ENCODE measurements at regions not wholly inside any gene's neighbourhood (a gene's known extent, or its start where the extent isn't known, plus 50 kb on each side); places are given as distances from the start of the nearest gene placed in this dataset.

- ATAC-seq (no peak), DNase-seq (no peak)
- H3K4me1 Mint-ChIP-seq: no peaks in the 10 kb centered on the region
- H3K27ac Mint-ChIP-seq: no peak overlapping the region
- H3K4me3 Mint-ChIP-seq: no peak overlapping the region
- peaks cover 10 to 13% of the 10 kb centered on the region in 2 donors for H3K9me3 Mint-ChIP-seq
- H3K27me3 Mint-ChIP-seq: no peaks in the 10 kb centered on the region
Observed at GRCh38 chr2:78538322-78538721, 487.2 kb upstream of the REG3G start.

- no peaks in the 10 kb centered on the region for H3K4me1 Mint-ChIP-seq
- H3K27ac Mint-ChIP-seq: no peak overlapping the region
- no peak for DNase-seq
- peaks cover 10 to 13% of the 10 kb centered on the region in 2 donors for H3K9me3 Mint-ChIP-seq
- ATAC-seq: no peak
- H3K4me3 Mint-ChIP-seq: no peak overlapping the region
- no peaks in the 10 kb centered on the region for H3K27me3 Mint-ChIP-seq
Observed at GRCh38 chr2:78540255-78540654, 485.2 kb upstream of the REG3G start.

- H3K4me3 Mint-ChIP-seq: no peak overlapping the region
- no peak overlapping the region for H3K27ac Mint-ChIP-seq
- DNase-seq (no peak), ATAC-seq (no peak)
- peaks cover 10 to 13% of the 10 kb centered on the region in 2 donors for H3K9me3 Mint-ChIP-seq
- no peaks in the 10 kb centered on the region for H3K27me3 Mint-ChIP-seq
- H3K4me1 Mint-ChIP-seq: no peaks in the 10 kb centered on the region
Observed at GRCh38 chr2:78541088-78541450, 484.4 kb upstream of the REG3G start.

GRCh38 chr2:78541451-78542267 is 483.8 kb upstream of the REG3G start:
- peaks cover 10 to 16% of the 10 kb centered on the region in 2 donors for H3K9me3 Mint-ChIP-seq
- H3K4me3 Mint-ChIP-seq: no peak overlapping the region
- no peak overlapping the region for H3K27ac Mint-ChIP-seq
- no peaks in the 10 kb centered on the region for H3K27me3 Mint-ChIP-seq
- no peak for ATAC-seq
- H3K4me1 Mint-ChIP-seq: no peaks in the 10 kb centered on the region
- no peak for DNase-seq

- ATAC-seq: no peak
- Mint-ChIP-seq H3K27me3 (no peaks in the 10 kb centered on the region), H3K27ac (no peak overlapping the region)
Observed at GRCh38 chr2:78546843-78547242, 478.7 kb upstream of the REG3G start.

GRCh38 chr2:78549766-78550165 is 475.7 kb upstream of the REG3G start:
- H3K27ac Mint-ChIP-seq: no peak overlapping the region
- H3K4me3 Mint-ChIP-seq: no peak overlapping the region
- no peak for ATAC-seq
- H3K9me3 Mint-ChIP-seq: peaks cover 18 to 38% of the 10 kb centered on the region in 2 donors
- no peaks in the 10 kb centered on the region for H3K4me1 Mint-ChIP-seq
- H3K27me3 Mint-ChIP-seq: no peaks in the 10 kb centered on the region
- no peak for DNase-seq

More at GRCh38 chr2:78546843-78547242, 478.7 kb upstream of the REG3G start:
- DNase-seq: no peak
- H3K9me3 Mint-ChIP-seq: peaks cover 20 to 37% of the 10 kb centered on the region in 2 donors
- no peak overlapping the region for H3K4me3 Mint-ChIP-seq
- no peaks in the 10 kb centered on the region for H3K4me1 Mint-ChIP-seq

GRCh38 chr2:78553866-78554647 is 471.4 kb upstream of the REG3G start:
- H3K27ac Mint-ChIP-seq: no peak overlapping the region
- no peak for DNase-seq
- peaks cover 10 to 27% of the 10 kb centered on the region in 2 donors for H3K9me3 Mint-ChIP-seq
- H3K4me3 Mint-ChIP-seq: no peak overlapping the region
- no peaks in the 10 kb centered on the region for H3K27me3 Mint-ChIP-seq
- no peaks in the 10 kb centered on the region for H3K4me1 Mint-ChIP-seq
- no peak for ATAC-seq

- H3K9me3 Mint-ChIP-seq: peaks cover 9 to 10% of the 10 kb centered on the region in 2 donors
Observed at GRCh38 chr2:78561876-78562275, 463.6 kb upstream of the REG3G start.

GRCh38 chr2:78564666-78565065 is 460.8 kb upstream of the REG3G start:
- ATAC-seq (no peak), DNase-seq (no peak)
- H3K4me1 Mint-ChIP-seq: no peaks in the 10 kb centered on the region
- peaks cover 10 to 15% of the 10 kb centered on the region in 2 donors for H3K9me3 Mint-ChIP-seq
- H3K27ac Mint-ChIP-seq: no peak overlapping the region
- no peaks in the 10 kb centered on the region for H3K27me3 Mint-ChIP-seq
- no peak overlapping the region for H3K4me3 Mint-ChIP-seq

More at GRCh38 chr2:78561876-78562275, 463.6 kb upstream of the REG3G start:
- no peaks in the 10 kb centered on the region for H3K4me1 Mint-ChIP-seq
- DNase-seq (no peak), ATAC-seq (no peak)
- H3K4me3 Mint-ChIP-seq: no peak overlapping the region
- H3K27ac Mint-ChIP-seq: no peak overlapping the region
- no peaks in the 10 kb centered on the region for H3K27me3 Mint-ChIP-seq

GRCh38 chr2:78568782-78569373 is 456.6 kb upstream of the REG3G start:
- ATAC-seq: no peak
- H3K27ac Mint-ChIP-seq: no peak overlapping the region
- no peaks in the 10 kb centered on the region for H3K27me3 Mint-ChIP-seq
- no peak for DNase-seq
- no peak overlapping the region for H3K4me3 Mint-ChIP-seq
- peaks cover 15 to 24% of the 10 kb centered on the region in 2 donors for H3K9me3 Mint-ChIP-seq
- H3K4me1 Mint-ChIP-seq: no peaks in the 10 kb centered on the region

- no peak for ATAC-seq
- H3K9me3 Mint-ChIP-seq: peaks cover 5 to 11% of the 10 kb centered on the region in 2 donors
- no peak overlapping the region for H3K27ac Mint-ChIP-seq
Observed at GRCh38 chr2:78576409-78576808, 449.1 kb upstream of the REG3G start.

GRCh38 chr2:78585871-78586270 is 439.6 kb upstream of the REG3G start:
- Mint-ChIP-seq H3K9me3 (peaks cover 12 to 32% of the 10 kb centered on the region in 2 donors), H3K4me1 (no peaks in the 10 kb centered on the region), H3K27me3 (no peaks in the 10 kb centered on the region), H3K27ac (no peak overlapping the region), H3K4me3 (no peak overlapping the region)
- no peak for ATAC-seq
- DNase-seq: no peak

More at GRCh38 chr2:78576409-78576808, 449.1 kb upstream of the REG3G start:
- Mint-ChIP-seq H3K27me3 (no peaks in the 10 kb centered on the region), H3K4me1 (no peaks in the 10 kb centered on the region), H3K4me3 (no peak overlapping the region)
- DNase-seq: no peak

GRCh38 chr2:78586316-78586715 is 439.2 kb upstream of the REG3G start:
- Mint-ChIP-seq H3K4me1 (no peaks in the 10 kb centered on the region), H3K4me3 (no peak overlapping the region), H3K27ac (no peak overlapping the region), H3K27me3 (no peaks in the 10 kb centered on the region), H3K9me3 (peaks cover 12 to 30% of the 10 kb centered on the region in 2 donors)
- ATAC-seq (no peak), DNase-seq (no peak)

GRCh38 chr2:78589871-78590270 is 435.6 kb upstream of the REG3G start:
- ATAC-seq (no peak), DNase-seq (no peak)
- no peaks in the 10 kb centered on the region for H3K27me3 Mint-ChIP-seq
- H3K27ac Mint-ChIP-seq: no peak overlapping the region
- peaks cover 12 to 25% of the 10 kb centered on the region in 2 donors for H3K9me3 Mint-ChIP-seq
- no peaks in the 10 kb centered on the region for H3K4me1 Mint-ChIP-seq
- H3K4me3 Mint-ChIP-seq: no peak overlapping the region

GRCh38 chr2:78592491-78592890 is 433.0 kb upstream of the REG3G start:
- Mint-ChIP-seq H3K4me1 (no peaks in the 10 kb centered on the region), H3K4me3 (no peak overlapping the region), H3K27ac (no peak overlapping the region), H3K27me3 (no peaks in the 10 kb centered on the region), H3K9me3 (peaks cover 11 to 12% of the 10 kb centered on the region in 2 donors)
- DNase-seq (no peak), ATAC-seq (no peak)

- no peak overlapping the region for H3K27ac Mint-ChIP-seq
- no peaks in the 10 kb centered on the region for H3K4me1 Mint-ChIP-seq
- no peak overlapping the region for H3K4me3 Mint-ChIP-seq
- no peaks in the 10 kb centered on the region for H3K27me3 Mint-ChIP-seq
- ATAC-seq (no peak), DNase-seq (no peak)
- H3K9me3 Mint-ChIP-seq: peaks cover 0 to 8% of the 10 kb centered on the region in 2 donors
Observed at GRCh38 chr2:78601113-78601512, 424.4 kb upstream of the REG3G start.
